C4-2B (cell line): ENCODE measurements at regions not wholly inside any gene's neighbourhood (a gene's known extent, or its start where the extent isn't known, plus 50 kb on each side); places are given as distances from the start of the nearest gene placed in this dataset.

Source experiments
- CTCF ChIP-seq: fragments of 450-650 bp; conservative IDR thresholded peaks from 2 replicates; pipeline ENCODE4 v1.5.1; 2017; ENCODE audit warnings: mild to moderate bottlenecking
- ZFX ChIP-seq: fragments of 450-650 bp; IDR thresholded peaks from 2 replicates; pipeline ENCODE4 v1.6.1; 2017

GRCh38 chr2:52311862-52312261 lies 1279.9 kb upstream of the NRXN1 start:
- no peak for TF ChIP-seq CTCF
- TF ChIP-seq ZFX = no peak
